ENCODE measurements at regions not wholly inside any gene's neighbourhood (a gene's known extent, or its start where the extent isn't known, plus 50 kb on each side); places are given as distances from the start of the nearest gene placed in this dataset.

DNA sequence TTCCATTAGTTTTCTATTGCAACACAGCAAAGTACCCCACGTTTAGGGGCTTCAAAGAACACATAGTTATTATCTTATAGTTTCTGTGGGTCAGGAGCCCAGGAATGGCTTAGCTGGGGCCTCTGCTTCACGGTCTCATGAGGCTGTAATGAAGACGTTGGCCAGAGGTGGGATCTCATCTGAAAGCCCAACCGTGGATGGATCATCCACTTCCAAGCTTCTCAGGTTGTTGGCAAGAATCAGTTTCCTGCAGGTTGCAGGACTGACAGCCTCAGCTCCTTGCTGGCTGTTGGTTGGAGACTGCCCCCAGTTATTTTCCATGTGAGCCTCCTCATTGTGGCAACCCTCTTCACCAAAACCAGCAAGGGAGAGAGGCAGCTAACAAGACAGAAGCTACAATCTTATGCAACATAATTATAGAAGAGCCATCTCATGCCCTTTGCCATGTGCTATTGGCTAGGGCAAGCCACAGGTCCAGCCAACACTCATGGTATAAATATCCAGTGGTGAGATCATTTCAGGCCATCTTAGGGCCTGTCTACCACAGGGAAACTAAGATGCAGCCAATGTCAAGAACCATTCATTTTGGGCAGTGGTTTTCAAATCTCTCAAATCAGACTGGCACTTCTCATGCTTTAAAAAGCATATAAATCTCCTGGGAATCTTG is 452.4 kb downstream of the MED13L start:
- TF ChIP-seq, protein P1, sequence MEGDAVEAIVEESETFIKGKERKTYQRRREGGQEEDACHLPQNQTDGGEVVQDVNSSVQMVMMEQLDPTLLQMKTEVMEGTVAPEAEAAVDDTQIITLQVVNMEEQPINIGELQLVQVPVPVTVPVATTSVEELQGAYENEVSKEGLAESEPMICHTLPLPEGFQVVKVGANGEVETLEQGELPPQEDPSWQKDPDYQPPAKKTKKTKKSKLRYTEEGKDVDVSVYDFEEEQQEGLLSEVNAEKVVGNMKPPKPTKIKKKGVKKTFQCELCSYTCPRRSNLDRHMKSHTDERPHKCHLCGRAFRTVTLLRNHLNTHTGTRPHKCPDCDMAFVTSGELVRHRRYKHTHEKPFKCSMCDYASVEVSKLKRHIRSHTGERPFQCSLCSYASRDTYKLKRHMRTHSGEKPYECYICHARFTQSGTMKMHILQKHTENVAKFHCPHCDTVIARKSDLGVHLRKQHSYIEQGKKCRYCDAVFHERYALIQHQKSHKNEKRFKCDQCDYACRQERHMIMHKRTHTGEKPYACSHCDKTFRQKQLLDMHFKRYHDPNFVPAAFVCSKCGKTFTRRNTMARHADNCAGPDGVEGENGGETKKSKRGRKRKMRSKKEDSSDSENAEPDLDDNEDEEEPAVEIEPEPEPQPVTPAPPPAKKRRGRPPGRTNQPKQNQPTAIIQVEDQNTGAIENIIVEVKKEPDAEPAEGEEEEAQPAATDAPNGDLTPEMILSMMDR (conservative IDR thresholded peaks at IDR 0.05 in 1 of 2, IDR thresholded peaks at IDR 0.05 in 1 of 2; ENCODE audit: low read depth in 1 of 2, low read length in 2 of 2), result no peak
- TF ChIP-seq EZH2 (IDR thresholded peaks at IDR 0.05; ENCODE audit: low read length, missing control alignments), result no peak

Measured in fibroblast of lung (primary cell).